SK-N-SH treated with all-trans-retinoic acid at 6 μM for 48 hours (cell line): ENCODE measurements at regions not wholly inside any gene's neighbourhood (a gene's known extent, or its start where the extent isn't known, plus 50 kb on each side); places are given as distances from the start of the nearest gene placed in this dataset.

Experiments
- ESRRG ChIP-seq: fragments of 250-450 bp; sonication (Bioruptor Pico); IDR thresholded peaks from 2 replicates; pipeline ENCODE4 v1.6.1; 2021; ENCODE audit warnings: mild to moderate bottlenecking
- ISL1 ChIP-seq: fragments of 250-450 bp; sonication (Bioruptor Pico); IDR thresholded peaks from 2 replicates; pipeline ENCODE4 v2.1.2; 2022; ENCODE audit warnings: mild to moderate bottlenecking, moderate library complexity
- OSR1 ChIP-seq: fragments of 250-450 bp; sonication (Bioruptor Pico); IDR thresholded peaks from 2 replicates; pipeline ENCODE4 v1.8.0; 2022; ENCODE audit warnings: moderate library complexity, mild to moderate bottlenecking, inconsistent platforms
- RARB ChIP-seq: fragments of 250-450 bp; sonication (Bioruptor Pico); IDR thresholded peaks from 2 replicates; pipeline ENCODE4 v1.8.0; 2021; ENCODE audit warnings: mild to moderate bottlenecking, moderate library complexity
- SNAI2 ChIP-seq: fragments of 250-450 bp; sonication (Bioruptor Pico); IDR thresholded peaks from 2 replicates; pipeline ENCODE4 v1.5.0; 2020; ENCODE audit warnings: mild to moderate bottlenecking, moderate library complexity
- TOX ChIP-seq: fragments of 250-450 bp; sonication (Bioruptor Pico); IDR thresholded peaks from 2 replicates; pipeline ENCODE4 v1.8.0; 2021; ENCODE audit warnings: mild to moderate bottlenecking, moderate library complexity, borderline replicate concordance
- ZFP30 ChIP-seq: fragments of 450-650 bp; formaldehyde crosslinking; IDR thresholded peaks from 2 replicates; pipeline ENCODE4 v1.5.0; 2022; ENCODE audit warnings: mild to moderate bottlenecking, moderate library complexity
- ZNF565 ChIP-seq: fragments of 450-650 bp; formaldehyde crosslinking; conservative IDR thresholded peaks from 2 replicates; pipeline ENCODE4 v1.5.0; 2020; ENCODE audit warnings: low read depth, mild to moderate bottlenecking, moderate library complexity
- ZNF70 ChIP-seq: fragments of 450-650 bp; formaldehyde crosslinking; IDR thresholded peaks from 2 replicates; pipeline ENCODE4 v1.5.0; 2020; ENCODE audit warnings: mild to moderate bottlenecking, moderate library complexity
- ZNF8 ChIP-seq: fragments of 450-650 bp; formaldehyde crosslinking; IDR thresholded peaks from 2 replicates; pipeline ENCODE4 v1.5.0; 2020; ENCODE audit warnings: mild to moderate bottlenecking, moderate library complexity
- TF ChIP-seq, protein P1 (sequence below): fragments of 250-450 bp; sonication (Bioruptor Pico); IDR thresholded peaks from 2 replicates; pipeline ENCODE4 v1.5.1; 2021; ENCODE audit warnings: mild to moderate bottlenecking, moderate library complexity
- TF ChIP-seq, protein P2 (sequence below): fragments of 250-450 bp; sonication (Bioruptor Pico); IDR thresholded peaks from 2 replicates; pipeline ENCODE4 v1.8.0; 2020; ENCODE audit warnings: mild to moderate bottlenecking, moderate library complexity, borderline replicate concordance
- TF ChIP-seq, protein P3 (sequence below): fragments of 250-450 bp; sonication (Bioruptor Pico); IDR thresholded peaks from 2 replicates; pipeline ENCODE4 v1.5.1; 2020; ENCODE audit warnings: low read depth, mild to moderate bottlenecking, moderate library complexity

DNA sequence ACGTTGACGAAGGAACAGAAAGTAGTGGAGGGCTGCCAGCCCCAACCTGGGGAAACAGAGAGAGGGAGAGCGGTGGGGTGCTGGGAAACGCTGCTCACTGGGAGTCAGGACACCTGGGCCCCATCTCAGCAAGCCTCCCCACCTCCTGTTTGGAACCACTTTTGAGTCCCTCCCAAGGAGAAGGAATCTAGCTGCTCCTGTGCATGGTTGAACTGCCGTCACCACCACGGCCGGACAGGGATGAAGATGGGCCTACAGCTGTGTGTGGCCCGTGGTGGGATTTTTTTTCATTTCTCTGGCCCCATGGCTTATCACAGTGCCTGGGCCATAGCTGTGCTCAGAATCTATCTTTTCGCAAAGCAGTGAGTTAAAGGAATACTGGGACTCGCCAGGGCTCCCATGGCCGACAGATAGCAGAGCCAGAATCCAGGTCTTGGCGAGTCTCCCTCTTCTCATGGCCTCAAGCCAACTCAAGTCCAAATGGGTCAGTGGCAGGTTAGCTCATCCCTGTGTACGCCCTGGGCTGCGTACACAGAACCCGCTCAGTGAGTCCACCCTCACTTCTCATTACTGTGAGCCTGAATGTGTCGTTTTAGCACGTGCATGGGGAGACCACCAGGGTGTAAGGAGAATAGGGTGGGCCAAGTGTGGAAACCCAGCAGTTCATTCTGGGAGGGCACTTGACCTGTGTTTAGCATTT lies 271.2 kb downstream of the FAM43A start:
- TF ChIP-seq, protein P1, sequence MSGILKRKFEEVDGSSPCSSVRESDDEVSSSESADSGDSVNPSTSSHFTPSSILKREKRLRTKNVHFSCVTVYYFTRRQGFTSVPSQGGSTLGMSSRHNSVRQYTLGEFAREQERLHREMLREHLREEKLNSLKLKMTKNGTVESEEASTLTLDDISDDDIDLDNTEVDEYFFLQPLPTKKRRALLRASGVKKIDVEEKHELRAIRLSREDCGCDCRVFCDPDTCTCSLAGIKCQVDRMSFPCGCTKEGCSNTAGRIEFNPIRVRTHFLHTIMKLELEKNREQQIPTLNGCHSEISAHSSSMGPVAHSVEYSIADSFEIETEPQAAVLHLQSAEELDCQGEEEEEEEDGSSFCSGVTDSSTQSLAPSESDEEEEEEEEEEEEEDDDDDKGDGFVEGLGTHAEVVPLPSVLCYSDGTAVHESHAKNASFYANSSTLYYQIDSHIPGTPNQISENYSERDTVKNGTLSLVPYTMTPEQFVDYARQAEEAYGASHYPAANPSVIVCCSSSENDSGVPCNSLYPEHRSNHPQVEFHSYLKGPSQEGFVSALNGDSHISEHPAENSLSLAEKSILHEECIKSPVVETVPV (CRISPR knock-in tag): no peak
- no peak for TF ChIP-seq TOX (CRISPR knock-in tag)
- TF ChIP-seq, protein P2, sequence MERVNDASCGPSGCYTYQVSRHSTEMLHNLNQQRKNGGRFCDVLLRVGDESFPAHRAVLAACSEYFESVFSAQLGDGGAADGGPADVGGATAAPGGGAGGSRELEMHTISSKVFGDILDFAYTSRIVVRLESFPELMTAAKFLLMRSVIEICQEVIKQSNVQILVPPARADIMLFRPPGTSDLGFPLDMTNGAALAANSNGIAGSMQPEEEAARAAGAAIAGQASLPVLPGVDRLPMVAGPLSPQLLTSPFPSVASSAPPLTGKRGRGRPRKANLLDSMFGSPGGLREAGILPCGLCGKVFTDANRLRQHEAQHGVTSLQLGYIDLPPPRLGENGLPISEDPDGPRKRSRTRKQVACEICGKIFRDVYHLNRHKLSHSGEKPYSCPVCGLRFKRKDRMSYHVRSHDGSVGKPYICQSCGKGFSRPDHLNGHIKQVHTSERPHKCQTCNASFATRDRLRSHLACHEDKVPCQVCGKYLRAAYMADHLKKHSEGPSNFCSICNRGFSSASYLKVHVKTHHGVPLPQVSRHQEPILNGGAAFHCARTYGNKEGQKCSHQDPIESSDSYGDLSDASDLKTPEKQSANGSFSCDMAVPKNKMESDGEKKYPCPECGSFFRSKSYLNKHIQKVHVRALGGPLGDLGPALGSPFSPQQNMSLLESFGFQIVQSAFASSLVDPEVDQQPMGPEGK (CRISPR knock-in tag): no peak
- TF ChIP-seq, protein P3, sequence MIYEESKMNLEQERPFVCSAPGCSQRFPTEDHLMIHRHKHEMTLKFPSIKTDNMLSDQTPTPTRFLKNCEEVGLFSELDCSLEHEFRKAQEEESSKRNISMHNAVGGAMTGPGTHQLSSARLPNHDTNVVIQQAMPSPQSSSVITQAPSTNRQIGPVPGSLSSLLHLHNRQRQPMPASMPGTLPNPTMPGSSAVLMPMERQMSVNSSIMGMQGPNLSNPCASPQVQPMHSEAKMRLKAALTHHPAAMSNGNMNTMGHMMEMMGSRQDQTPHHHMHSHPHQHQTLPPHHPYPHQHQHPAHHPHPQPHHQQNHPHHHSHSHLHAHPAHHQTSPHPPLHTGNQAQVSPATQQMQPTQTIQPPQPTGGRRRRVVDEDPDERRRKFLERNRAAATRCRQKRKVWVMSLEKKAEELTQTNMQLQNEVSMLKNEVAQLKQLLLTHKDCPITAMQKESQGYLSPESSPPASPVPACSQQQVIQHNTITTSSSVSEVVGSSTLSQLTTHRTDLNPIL (CRISPR knock-in tag): no peak
- no peak for TF ChIP-seq ZNF565 (CRISPR knock-in tag)
- TF ChIP-seq OSR1 (CRISPR knock-in tag): no peak
- no peak for TF ChIP-seq ESRRG
- TF ChIP-seq ZFP30: no peak
- no peak for TF ChIP-seq ZNF70 (CRISPR knock-in tag)
- TF ChIP-seq RARB (CRISPR knock-in tag): no peak
- TF ChIP-seq ISL1 (CRISPR knock-in tag): no peak
- no peak for TF ChIP-seq ZNF8 (CRISPR knock-in tag)
- TF ChIP-seq SNAI2 (CRISPR knock-in tag): no peak
